A673 (cell line): ENCODE measurements at regions not wholly inside any gene's neighbourhood (a gene's known extent, or its start where the extent isn't known, plus 50 kb on each side); places are given as distances from the start of the nearest gene placed in this dataset.

Source experiments
- BruUV-seq: library from RNA; stranded (reverse); fragments of 400-500 nt; replicated peaks from 2 replicates; lab custom pipeline; 2021; lab: Mats Ljungman, UMichigan
- CTCF ChIA-PET: fragments of 300-600 bp; sonication (Branson Sonifier 250); formaldehyde crosslinking; loops from one replicate; lab custom pipeline; 2022; ENCODE audit warnings: antibody characterized with exemption; lab: Charles Lee
- POLR2A ChIA-PET: fragments of 300-600 bp; sonication (Branson Sonifier 250); formaldehyde crosslinking; loops from one replicate; lab custom pipeline; 2022; ENCODE audit warnings: antibody characterized with exemption; ENCODE audit not compliant: low non-redundant PET; lab: Charles Lee
- DNase-seq: peaks from one replicate; pipeline ENCODE4 v3.0.0-alpha.2; 2015; ENCODE audit warnings: low spot score
- H3K27ac ChIP-seq: fragments of 200-600 bp; sonication (generic); 2 replicates; pipeline ENCODE4 v1.5.1; 2016; ENCODE audit warnings: mixed run types, low read depth, mild to moderate bottlenecking, mixed read lengths, antibody characterized with exemption, low read length; ENCODE audit not compliant: poor library complexity, severe bottlenecking
- H3K27me3 ChIP-seq: fragments of 200-600 bp; sonication (generic); replicated peaks from 2 replicates; pipeline ENCODE4 v1.6.1; 2017; ENCODE audit warnings: mixed run types, low read depth, mild to moderate bottlenecking, mixed read lengths, antibody characterized with exemption, low read length; ENCODE audit not compliant: insufficient read depth, poor library complexity
- H3K36me3 ChIP-seq: fragments of 200-600 bp; sonication (generic); 2 replicates; pipeline ENCODE4 v1.6.1; 2016; ENCODE audit warnings: mixed run types, mild to moderate bottlenecking, mixed read lengths, antibody characterized with exemption, low read length; ENCODE audit not compliant: insufficient read depth, poor library complexity, severe bottlenecking
- H3K4me1 ChIP-seq: fragments of 200-600 bp; sonication (generic); 2 replicates; pipeline ENCODE4 v1.6.1; 2017; ENCODE audit warnings: mixed run types, mild to moderate bottlenecking, mixed read lengths, antibody characterized with exemption, low read length; ENCODE audit not compliant: insufficient read depth, poor library complexity, severe bottlenecking
- H3K4me3 ChIP-seq: fragments of 200-600 bp; sonication (generic); 2 replicates; pipeline ENCODE4 v1.5.1; 2016; ENCODE audit warnings: low read depth, mixed run types, mild to moderate bottlenecking, mixed read lengths, low read length; ENCODE audit not compliant: poor library complexity, severe bottlenecking
- H3K9me3 ChIP-seq: fragments of 200-600 bp; sonication (generic); 2 replicates; pipeline ENCODE4 v1.6.1; 2016; ENCODE audit warnings: mixed run types, low read depth, mild to moderate bottlenecking, mixed read lengths, antibody characterized with exemption, low read length; ENCODE audit not compliant: poor library complexity, severe bottlenecking
- EZH2 ChIP-seq: fragments of 200-600 bp; sonication (generic); IDR thresholded peaks from 2 replicates; pipeline ENCODE4 v1.6.1; 2017; ENCODE audit warnings: borderline replicate concordance, low read depth, mild to moderate bottlenecking, mixed read lengths, antibody characterized with exemption, low read length; ENCODE audit not compliant: poor library complexity, severe bottlenecking
- intact Hi-C: fragments of 100-400 bp; cut with micrococcal nuclease; formaldehyde crosslinking; loops from one replicate; pipeline ENCODE4 v1.10.0; 2022; ENCODE audit not compliant: unreplicated experiment
- TF ChIP-seq, protein P1 (sequence below): fragments of 300-800, 200-600 bp; sonication (generic); conservative IDR thresholded peaks from 2 replicates; pipeline ENCODE4 v1.5.1; 2017; ENCODE audit warnings: low read depth, mild to moderate bottlenecking, antibody characterized with exemption, low read length, moderate library complexity, mixed read lengths

DNA sequence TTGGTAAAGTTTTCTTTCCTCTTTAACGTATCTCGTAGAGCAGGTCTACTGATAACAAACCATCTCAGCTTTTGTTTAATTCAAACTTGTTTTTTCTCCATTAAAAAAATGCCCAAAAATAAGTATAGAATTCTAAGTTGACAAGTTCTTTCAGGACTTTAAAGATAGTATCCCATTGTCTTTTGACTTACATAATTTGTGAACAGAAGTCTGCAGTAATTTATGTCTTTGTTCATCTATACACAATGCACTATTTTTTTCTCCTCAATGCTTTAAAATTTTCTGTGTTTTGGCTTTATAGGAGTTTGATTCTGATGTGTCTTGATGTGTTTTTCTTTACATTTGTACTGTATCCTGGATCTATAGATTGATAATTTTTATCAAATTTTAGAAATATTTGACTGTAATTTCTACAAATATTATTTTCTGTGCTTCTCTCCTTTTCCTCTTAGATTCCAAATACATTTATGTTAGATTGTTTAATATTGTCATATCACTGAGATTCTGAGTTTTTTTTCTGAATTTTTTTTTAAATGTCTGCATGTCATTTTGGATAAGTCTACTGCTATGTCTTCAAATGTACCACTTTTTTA, 143.3 kb downstream of the FTCDNL1 start:
- ChIA-PET POLR2A (no interaction called here), CTCF (no interaction called here)
- Histone ChIP-seq H3K4me3 (no peak overlapping the region), H3K27ac (no peak overlapping the region), H3K9me3 (peaks cover 15% of the 10 kb centered on the region), H3K27me3 (no peaks in the 10 kb centered on the region), H3K36me3 (no peaks in the 10 kb centered on the region), H3K4me1 (no peaks in the 10 kb centered on the region)
- intact Hi-C loops, result no loop called here
- TF ChIP-seq EZH2, result no peak
- TF ChIP-seq, protein P1, sequence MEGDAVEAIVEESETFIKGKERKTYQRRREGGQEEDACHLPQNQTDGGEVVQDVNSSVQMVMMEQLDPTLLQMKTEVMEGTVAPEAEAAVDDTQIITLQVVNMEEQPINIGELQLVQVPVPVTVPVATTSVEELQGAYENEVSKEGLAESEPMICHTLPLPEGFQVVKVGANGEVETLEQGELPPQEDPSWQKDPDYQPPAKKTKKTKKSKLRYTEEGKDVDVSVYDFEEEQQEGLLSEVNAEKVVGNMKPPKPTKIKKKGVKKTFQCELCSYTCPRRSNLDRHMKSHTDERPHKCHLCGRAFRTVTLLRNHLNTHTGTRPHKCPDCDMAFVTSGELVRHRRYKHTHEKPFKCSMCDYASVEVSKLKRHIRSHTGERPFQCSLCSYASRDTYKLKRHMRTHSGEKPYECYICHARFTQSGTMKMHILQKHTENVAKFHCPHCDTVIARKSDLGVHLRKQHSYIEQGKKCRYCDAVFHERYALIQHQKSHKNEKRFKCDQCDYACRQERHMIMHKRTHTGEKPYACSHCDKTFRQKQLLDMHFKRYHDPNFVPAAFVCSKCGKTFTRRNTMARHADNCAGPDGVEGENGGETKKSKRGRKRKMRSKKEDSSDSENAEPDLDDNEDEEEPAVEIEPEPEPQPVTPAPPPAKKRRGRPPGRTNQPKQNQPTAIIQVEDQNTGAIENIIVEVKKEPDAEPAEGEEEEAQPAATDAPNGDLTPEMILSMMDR, result no peak
- BruUV-seq, result no TSS peak
- no peak for DNase-seq

DNA sequence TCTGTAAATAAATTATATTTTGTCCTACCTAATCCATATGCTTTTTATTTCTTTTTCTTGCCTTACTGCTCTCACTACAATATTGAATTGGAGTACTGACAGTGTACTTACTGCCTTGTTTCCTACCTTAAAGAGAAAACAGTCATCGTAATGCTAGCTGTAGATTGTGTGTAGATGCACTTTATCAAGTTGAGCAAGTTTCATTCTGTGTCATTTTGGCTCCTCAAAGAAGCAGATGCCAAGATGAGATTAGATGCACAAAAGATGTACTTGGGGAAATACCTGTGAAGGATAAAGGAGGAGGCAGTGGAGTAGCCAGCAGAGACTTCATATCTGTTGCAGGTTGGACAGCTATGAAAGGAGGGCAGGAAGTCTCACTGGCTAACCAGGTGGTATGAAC, 145.5 kb downstream of the FTCDNL1 start:
- Histone ChIP-seq H3K4me1 (no peaks in the 10 kb centered on the region), H3K9me3 (peaks cover 15% of the 10 kb centered on the region), H3K36me3 (no peaks in the 10 kb centered on the region), H3K27ac (no peak overlapping the region), H3K4me3 (no peak overlapping the region), H3K27me3 (no peaks in the 10 kb centered on the region)
- ChIA-PET POLR2A (no interaction called here), CTCF (no interaction called here)
- no TSS peak for BruUV-seq
- intact Hi-C loops, result loop anchor here (2.0 kb wide), 1 partner anchor 155 kb away; no protein-coding TSS in a partner anchor
- TF ChIP-seq, protein P1, result no peak
- TF ChIP-seq EZH2, result no peak
- no peak for DNase-seq

DNA sequence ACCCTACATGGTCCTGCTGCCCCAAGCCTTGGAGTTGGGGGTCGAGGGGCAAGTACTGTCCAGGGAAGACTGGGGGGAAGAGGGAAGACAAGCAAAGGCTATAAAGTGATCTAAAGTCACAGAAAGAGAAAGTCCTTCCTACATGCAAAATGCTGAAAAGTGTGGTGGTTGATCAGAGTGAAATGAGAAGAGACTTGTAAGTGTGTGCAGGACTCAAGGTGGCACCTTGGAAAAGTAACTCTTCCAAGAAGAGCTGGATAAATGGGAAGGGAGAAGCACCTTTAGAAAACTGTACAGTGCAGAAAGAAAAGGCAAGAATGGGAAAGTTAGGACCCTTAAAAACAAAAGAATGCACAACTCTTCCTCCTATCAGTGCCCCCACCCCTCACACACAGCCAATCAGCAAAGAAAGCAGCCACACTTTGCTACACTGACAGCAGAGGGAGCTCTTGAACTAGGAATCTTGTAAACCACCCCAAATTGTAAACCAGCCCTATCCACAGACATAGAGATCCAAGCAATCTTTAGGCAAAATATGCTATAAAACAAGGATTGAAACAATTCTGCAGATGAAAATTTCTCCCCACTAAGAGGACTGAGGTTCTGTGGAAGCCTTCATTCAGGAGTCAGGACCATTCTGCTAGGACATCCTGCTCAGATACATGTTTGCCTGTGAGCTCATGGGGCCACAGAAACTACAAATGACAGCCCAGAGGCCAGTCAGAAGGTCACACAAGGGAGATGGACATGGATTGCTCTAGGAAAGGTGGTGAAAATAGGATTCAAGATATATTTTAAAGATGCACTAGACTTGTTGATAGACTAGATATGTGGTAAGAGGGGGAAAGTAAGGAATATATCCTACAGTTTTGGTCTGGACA, 146.4 kb downstream of the FTCDNL1 start:
- Histone ChIP-seq H3K4me3 (no peak overlapping the region), H3K27ac (no peak overlapping the region), H3K36me3 (no peaks in the 10 kb centered on the region), H3K9me3 (peaks cover 15% of the 10 kb centered on the region), H3K27me3 (no peaks in the 10 kb centered on the region), H3K4me1 (no peaks in the 10 kb centered on the region)
- ChIA-PET POLR2A (no interaction called here), CTCF (interaction anchor here (0.5 to 1.2 kb wide), 3 partner anchors 35 to 236 kb away, joined by 3 to 13 read pairs (median 5); no protein-coding TSS in a partner anchor)
- intact Hi-C loops, result loop anchor here (1.0 to 5.0 kb wide), 3 partner anchors 35 to 238 kb away; no protein-coding TSS in a partner anchor
- TF ChIP-seq EZH2, result no peak
- TF ChIP-seq, protein P1, result peak; percentile 76
- DNase-seq, result peak; percentile 54
- no TSS peak for BruUV-seq
